ENCODE measurements at regions not wholly inside any gene's neighbourhood (a gene's known extent, or its start where the extent isn't known, plus 50 kb on each side); places are given as distances from the start of the nearest gene placed in this dataset.

DNA sequence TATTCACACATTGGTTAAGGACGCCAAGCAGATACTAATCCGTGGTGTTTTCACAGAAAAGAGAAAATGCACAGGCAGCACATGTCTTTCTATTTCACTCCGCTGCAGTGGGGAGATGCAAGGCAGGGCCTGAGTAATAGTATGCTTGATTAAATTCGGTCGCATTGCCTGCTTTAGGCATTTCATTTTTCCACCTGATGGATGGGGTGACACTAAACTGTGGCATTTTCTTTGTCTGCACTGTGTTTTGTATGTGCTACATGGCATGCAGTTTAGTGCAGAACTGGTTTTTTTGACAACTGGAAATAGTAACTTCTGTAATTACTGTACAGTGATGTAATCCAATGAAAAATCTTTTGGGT, 94.9 kb downstream of the SLC17A6 start:
- TF ChIP-seq, protein P1, sequence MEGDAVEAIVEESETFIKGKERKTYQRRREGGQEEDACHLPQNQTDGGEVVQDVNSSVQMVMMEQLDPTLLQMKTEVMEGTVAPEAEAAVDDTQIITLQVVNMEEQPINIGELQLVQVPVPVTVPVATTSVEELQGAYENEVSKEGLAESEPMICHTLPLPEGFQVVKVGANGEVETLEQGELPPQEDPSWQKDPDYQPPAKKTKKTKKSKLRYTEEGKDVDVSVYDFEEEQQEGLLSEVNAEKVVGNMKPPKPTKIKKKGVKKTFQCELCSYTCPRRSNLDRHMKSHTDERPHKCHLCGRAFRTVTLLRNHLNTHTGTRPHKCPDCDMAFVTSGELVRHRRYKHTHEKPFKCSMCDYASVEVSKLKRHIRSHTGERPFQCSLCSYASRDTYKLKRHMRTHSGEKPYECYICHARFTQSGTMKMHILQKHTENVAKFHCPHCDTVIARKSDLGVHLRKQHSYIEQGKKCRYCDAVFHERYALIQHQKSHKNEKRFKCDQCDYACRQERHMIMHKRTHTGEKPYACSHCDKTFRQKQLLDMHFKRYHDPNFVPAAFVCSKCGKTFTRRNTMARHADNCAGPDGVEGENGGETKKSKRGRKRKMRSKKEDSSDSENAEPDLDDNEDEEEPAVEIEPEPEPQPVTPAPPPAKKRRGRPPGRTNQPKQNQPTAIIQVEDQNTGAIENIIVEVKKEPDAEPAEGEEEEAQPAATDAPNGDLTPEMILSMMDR (IDR thresholded peaks at IDR 0.05), result no peak
- no peak for TF ChIP-seq POLR2A (IDR thresholded peaks at IDR 0.05)

All from uterus (tissue), 2 donors.